HFFc6 (cell line): ENCODE measurements at regions not wholly inside any gene's neighbourhood (a gene's known extent, or its start where the extent isn't known, plus 50 kb on each side); places are given as distances from the start of the nearest gene placed in this dataset.

Source experiments
- DNase-seq: peaks from one replicate; pipeline ENCODE4 v3.0.0-alpha.2; 2018
- H3K27ac Mint-ChIP-seq: 2 replicates; pipeline ENCODE4 v1.8.0; 2020; ENCODE audit warnings: mild to moderate bottlenecking, mixed read lengths
- H3K27me3 Mint-ChIP-seq: 2 replicates; pipeline ENCODE4 v1.8.0; 2021; ENCODE audit warnings: mild to moderate bottlenecking, moderate library complexity, mixed read lengths; ENCODE audit not compliant: insufficient read depth
- H3K36me3 Mint-ChIP-seq: 2 replicates; pipeline ENCODE4 v1.8.0; 2021; ENCODE audit warnings: low read depth, mixed read lengths
- H3K4me1 Mint-ChIP-seq: 2 replicates; pipeline ENCODE4 v1.8.0; 2020; ENCODE audit warnings: low read depth, mixed read lengths
- H3K4me3 Mint-ChIP-seq: 2 replicates; pipeline ENCODE4 v1.8.0; 2020; ENCODE audit warnings: mild to moderate bottlenecking, moderate library complexity, mixed read lengths
- H3K9me3 Mint-ChIP-seq: 2 replicates; pipeline ENCODE4 v1.8.0; 2020; ENCODE audit warnings: mild to moderate bottlenecking, mixed read lengths
- CTCF ChIP-seq: fragments of 200-600 bp; sonication (generic); IDR thresholded peaks from 2 replicates; pipeline ENCODE4 v1.5.0; 2021; ENCODE audit warnings: antibody characterized with exemption, mild to moderate bottlenecking

DNA sequence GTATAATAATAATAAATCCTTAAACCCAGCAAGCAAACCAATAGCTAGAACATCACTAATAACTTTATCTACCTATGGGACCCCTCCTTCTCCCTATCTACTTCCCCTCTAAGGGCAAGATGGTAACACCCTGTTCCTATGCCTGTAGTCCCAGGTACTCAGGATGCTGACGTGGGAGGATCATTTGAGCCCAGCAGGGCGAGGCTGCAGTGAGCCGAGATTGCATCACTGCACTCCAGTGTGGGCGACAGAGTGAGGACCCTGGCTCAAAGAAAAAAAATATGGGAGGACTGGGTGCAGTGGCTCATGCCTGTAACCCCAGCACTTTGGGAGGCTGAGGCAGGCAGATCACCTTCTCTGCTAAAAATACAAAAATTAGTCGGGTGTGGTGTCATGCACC, 143.1 kb upstream of the SLC45A1 start:
- H3K36me3 Mint-ChIP-seq, result peaks cover 16% of the 10 kb centered on the region
- no peak overlapping the region for H3K27ac Mint-ChIP-seq
- peaks cover 11% of the 10 kb centered on the region for H3K4me1 Mint-ChIP-seq
- H3K9me3 Mint-ChIP-seq, result peaks cover 16% of the 10 kb centered on the region
- TF ChIP-seq CTCF, result no peak
- no peaks in the 10 kb centered on the region; the same call in 1 of the 2 replicates for H3K27me3 Mint-ChIP-seq
- DNase-seq, result no peak
- H3K4me3 Mint-ChIP-seq, result no peak overlapping the region

DNA sequence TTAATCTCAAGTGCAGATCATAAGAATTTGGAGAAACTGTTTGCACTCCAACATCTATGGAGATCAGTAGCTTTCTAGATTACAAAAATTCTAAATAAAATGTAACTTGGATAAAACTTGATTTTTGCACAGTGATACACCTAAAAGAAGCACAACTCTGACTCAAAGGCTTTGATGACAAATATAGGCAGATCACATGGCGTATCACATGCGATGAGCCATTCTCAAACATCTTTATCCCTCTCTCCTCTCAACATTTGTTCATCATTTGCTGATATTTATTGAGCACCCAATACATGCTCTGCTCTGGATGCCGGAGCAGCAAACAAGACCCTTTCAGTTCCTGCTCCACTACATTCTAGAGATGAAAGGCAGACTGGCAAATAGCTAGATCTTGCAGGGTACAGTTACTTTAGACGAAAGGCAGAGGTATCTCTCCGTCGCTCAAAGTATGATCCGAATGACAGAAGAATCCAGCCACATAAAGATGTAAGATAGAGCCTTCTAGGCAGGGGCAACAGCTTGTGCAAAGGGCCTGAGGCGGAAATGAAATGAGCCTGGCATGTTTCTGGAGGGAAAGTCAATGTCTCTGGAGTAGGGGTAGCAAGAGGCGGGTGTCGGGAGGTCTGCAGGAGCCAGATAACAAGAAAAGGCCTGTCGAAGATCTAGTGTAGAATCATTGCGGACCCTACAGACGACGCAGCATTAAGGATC, 145.8 kb upstream of the ERRFI1 start:
- H3K4me3 Mint-ChIP-seq, result no peak overlapping the region
- no peaks in the 10 kb centered on the region for H3K36me3 Mint-ChIP-seq
- H3K9me3 Mint-ChIP-seq, result no peaks in the 10 kb centered on the region
- no peak for TF ChIP-seq CTCF
- H3K27ac Mint-ChIP-seq, result no peak overlapping the region
- DNase-seq, result no peak
- peaks cover 25% of the 10 kb centered on the region for H3K4me1 Mint-ChIP-seq
- H3K27me3 Mint-ChIP-seq, result no peaks in the 10 kb centered on the region; the same call in 1 of the 2 replicates

DNA sequence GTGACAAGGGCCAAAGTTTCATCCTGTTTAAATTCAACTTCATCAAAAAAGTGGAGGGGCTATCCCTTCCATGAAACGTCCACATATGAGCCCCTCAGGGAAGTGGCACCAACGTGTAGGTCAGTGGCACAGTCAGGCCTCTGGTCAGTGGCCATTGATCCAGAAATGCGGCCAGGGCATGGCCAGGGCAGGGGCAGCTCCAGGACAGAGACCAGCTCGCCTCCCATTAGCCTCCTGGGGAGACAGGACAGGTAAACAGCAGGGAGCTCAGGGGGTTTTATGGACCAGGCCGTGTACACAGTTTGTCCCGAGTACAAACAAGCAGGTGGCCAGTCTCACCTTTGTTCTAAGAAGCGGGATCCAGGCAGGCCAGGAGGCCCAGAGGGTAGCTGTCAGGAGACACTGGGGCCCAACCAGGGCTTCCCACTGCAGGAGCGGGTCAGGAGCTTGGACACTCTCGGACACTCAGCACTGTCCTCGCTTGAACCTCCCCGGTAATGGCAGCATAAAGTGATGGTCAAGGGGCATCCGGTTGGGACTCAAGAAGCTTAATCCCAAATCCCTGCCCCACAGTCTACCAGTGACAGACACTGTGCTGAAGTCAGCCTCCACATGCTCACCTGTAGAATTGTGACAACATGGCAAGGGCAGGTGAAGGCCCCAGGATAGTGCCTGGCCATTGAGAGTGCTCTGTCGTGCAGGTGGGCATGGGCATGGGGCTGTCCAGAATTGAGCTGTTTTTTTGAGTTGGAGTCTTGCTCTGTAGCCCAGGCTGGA, 144.1 kb upstream of the ERRFI1 start:
- no peak for TF ChIP-seq CTCF
- no peak for DNase-seq
- H3K9me3 Mint-ChIP-seq, result no peaks in the 10 kb centered on the region
- H3K27ac Mint-ChIP-seq, result peak overlapping the region; percentile 86
- H3K4me1 Mint-ChIP-seq, result peaks cover 25% of the 10 kb centered on the region
- H3K36me3 Mint-ChIP-seq, result no peaks in the 10 kb centered on the region
- peak overlapping the region; percentile 15 for H3K4me3 Mint-ChIP-seq
- peaks cover 3% of the 10 kb centered on the region for H3K27me3 Mint-ChIP-seq

- peak overlapping the region; percentile 15 for H3K4me3 Mint-ChIP-seq
- H3K9me3 Mint-ChIP-seq, result no peaks in the 10 kb centered on the region
- no peak for TF ChIP-seq CTCF
- peak; percentile 83 for DNase-seq
- H3K36me3 Mint-ChIP-seq, result no peaks in the 10 kb centered on the region
- H3K27me3 Mint-ChIP-seq, result peaks cover 4% of the 10 kb centered on the region
- H3K27ac Mint-ChIP-seq, result peak overlapping the region; percentile 86
- H3K4me1 Mint-ChIP-seq, result peaks cover 25% of the 10 kb centered on the region
Measured at GRCh38 chr1:8169364-8170058, 143.4 kb upstream of the ERRFI1 start.

DNA sequence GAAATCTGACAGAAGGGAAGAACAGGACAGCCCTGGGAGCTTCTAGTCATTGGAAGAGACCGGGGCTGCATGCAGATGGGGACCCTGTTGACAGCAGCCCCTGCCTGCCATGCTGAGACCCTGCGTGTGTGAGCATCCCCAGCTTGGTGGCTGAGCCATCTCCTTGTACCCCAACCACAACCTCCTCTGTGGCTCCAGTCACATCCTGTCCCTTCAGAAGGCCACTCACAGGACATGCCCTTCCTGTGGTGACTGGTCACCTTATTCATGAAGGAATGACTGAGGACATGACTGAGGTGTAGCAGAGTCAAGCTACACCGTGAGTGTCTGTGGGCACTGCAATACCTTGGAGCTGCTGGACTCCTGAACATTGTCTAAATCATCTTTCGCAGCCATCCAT, 141.8 kb upstream of the ERRFI1 start:
- DNase-seq, result no peak
- Mint-ChIP-seq H3K27ac (no peak overlapping the region; the same call in 1 of the 2 replicates), H3K4me1 (peaks cover 25% of the 10 kb centered on the region), H3K27me3 (peaks cover 6% of the 10 kb centered on the region), H3K36me3 (no peaks in the 10 kb centered on the region), H3K4me3 (no peak overlapping the region), H3K9me3 (no peaks in the 10 kb centered on the region)
- no peak for TF ChIP-seq CTCF
